ENCODE measurements at regions not wholly inside any gene's neighbourhood (a gene's known extent, or its start where the extent isn't known, plus 50 kb on each side); places are given as distances from the start of the nearest gene placed in this dataset.
A peak's percentile ranks its signal among the peaks of the same experiment; 100 is the strongest.

DNA sequence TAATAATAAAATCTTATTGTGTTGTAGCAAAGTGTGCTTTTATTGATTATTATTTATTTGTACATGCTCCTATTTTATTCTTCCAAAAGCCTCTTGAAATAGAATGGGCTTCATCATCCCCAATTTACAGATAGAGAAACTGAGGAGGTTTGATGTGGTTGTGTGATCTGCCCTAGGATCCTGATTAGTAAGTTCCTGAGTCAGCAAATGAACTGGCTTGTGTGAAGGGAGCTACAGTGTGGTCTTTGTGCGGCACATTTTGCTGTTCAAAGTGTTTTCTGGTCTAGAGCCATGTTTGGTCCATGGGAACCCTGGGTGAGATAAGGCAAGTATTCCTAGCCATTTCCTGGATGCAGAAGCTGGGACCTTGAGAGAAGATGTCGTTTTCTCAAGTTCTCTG is 326.9 kb downstream of the MEIS1 start:
- H3K4me1 Mint-ChIP-seq = no peaks in the 10 kb centered on the region
- H3K9me3 Mint-ChIP-seq = peaks cover 0 to 11% (median 5%) of the 10 kb centered on the region in 7 donors
- H3K27me3 Mint-ChIP-seq = no peaks in the 10 kb centered on the region
- DNase-seq (no peak), ATAC-seq (ENCODE audit: low read depth in 2 of 2) (no peak)
- H3K27ac Mint-ChIP-seq = no peak overlapping the region
- no peak overlapping the region for H3K4me3 Mint-ChIP-seq
- H3K36me3 Mint-ChIP-seq = no peaks in the 10 kb centered on the region

GRCh38 chr2:66762761-66763160 is 327.8 kb downstream of the MEIS1 start:
- no peak overlapping the region for H3K27ac Mint-ChIP-seq
- H3K4me1 Mint-ChIP-seq = no peaks in the 10 kb centered on the region
- ATAC-seq (ENCODE audit: low read depth in 2 of 2) (no peak), DNase-seq (no peak)
- H3K4me3 Mint-ChIP-seq = no peak overlapping the region
- H3K36me3 Mint-ChIP-seq = no peaks in the 10 kb centered on the region
- H3K9me3 Mint-ChIP-seq = peaks cover 0 to 8% (median 3%) of the 10 kb centered on the region in 7 donors
- no peaks in the 10 kb centered on the region for H3K27me3 Mint-ChIP-seq

DNA sequence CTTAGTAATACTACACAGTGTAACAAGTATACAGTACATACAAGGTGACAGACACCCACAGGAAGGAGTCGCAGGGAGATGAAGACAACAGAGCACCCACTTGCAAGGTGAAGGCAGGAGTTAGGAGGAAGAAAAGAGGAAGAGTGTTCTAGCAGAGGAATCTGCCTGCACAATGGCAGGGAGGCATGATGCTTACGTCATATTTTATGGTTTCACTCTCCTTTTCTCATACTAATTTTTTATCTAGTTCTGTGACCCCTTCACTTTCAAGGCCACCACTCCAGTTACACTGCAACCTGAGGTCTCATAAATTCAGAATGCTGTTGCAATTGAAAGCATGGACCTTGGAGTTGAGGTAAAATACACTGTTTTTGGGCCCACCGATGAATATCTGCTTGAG is 331.7 kb downstream of the MEIS1 start:
- Mint-ChIP-seq H3K9me3 (peaks cover 0 to 4% (median 0%) of the 10 kb centered on the region in 7 donors), H3K4me1 (no peaks in the 10 kb centered on the region), H3K27me3 (no peaks in the 10 kb centered on the region), H3K4me3 (no peak overlapping the region), H3K36me3 (no peaks in the 10 kb centered on the region), H3K27ac (no peak overlapping the region)
- ATAC-seq (ENCODE audit: low read depth in 2 of 2) = no peak
- DNase-seq = no peak

- ATAC-seq (ENCODE audit: low read depth in 2 of 2) (no peak), DNase-seq (no peak)
- H3K9me3 Mint-ChIP-seq = no peaks in the 10 kb centered on the region
- no peaks in the 10 kb centered on the region for H3K27me3 Mint-ChIP-seq
- H3K27ac Mint-ChIP-seq = no peak overlapping the region
- H3K4me1 Mint-ChIP-seq = no peaks in the 10 kb centered on the region
- no peak overlapping the region for H3K4me3 Mint-ChIP-seq
- H3K36me3 Mint-ChIP-seq = no peaks in the 10 kb centered on the region
Observed at GRCh38 chr2:66771359-66771976, 336.5 kb downstream of the MEIS1 start.

DNA sequence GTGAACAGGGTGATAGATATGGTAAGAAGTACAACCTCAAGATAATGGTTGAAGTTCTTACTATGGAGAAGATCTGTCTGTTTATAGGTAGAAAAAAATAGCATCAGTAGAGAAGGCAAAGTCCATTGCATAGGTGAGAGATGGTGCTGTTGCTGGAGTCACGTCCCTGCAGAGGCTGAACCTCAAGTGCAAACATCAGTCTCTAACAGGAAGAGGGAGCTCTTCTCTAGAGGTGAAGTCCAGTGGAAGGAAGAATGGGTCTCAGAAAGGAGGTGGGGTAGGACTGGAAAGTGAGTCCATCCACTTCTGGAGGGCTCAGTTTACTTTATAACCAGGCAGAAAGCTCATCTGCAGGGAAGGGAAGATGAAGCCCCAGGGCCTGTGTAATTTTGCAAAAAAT is 337.7 kb downstream of the MEIS1 start:
- H3K27ac Mint-ChIP-seq = no peak overlapping the region
- no peaks in the 10 kb centered on the region for H3K4me1 Mint-ChIP-seq
- no peaks in the 10 kb centered on the region for H3K36me3 Mint-ChIP-seq
- no peak for DNase-seq
- H3K9me3 Mint-ChIP-seq = no peaks in the 10 kb centered on the region
- H3K27me3 Mint-ChIP-seq = no peaks in the 10 kb centered on the region
- H3K4me3 Mint-ChIP-seq = no peak overlapping the region
- ATAC-seq (ENCODE audit: low read depth in 2 of 2) = no peak

GRCh38 chr2:66775730-66776422 is 341.0 kb downstream of the MEIS1 start:
- DNase-seq = no peak
- Mint-ChIP-seq H3K27me3 (peaks cover 0 to 5% (median under 1%) of the 10 kb centered on the region in 3 donors), H3K27ac (no peak overlapping the region), H3K36me3 (no peaks in the 10 kb centered on the region), H3K4me1 (no peaks in the 10 kb centered on the region), H3K4me3 (no peak overlapping the region), H3K9me3 (peaks cover 0 to 2% (median 0%) of the 10 kb centered on the region in 7 donors)
- no peak for ATAC-seq (ENCODE audit: low read depth in 2 of 2)

GRCh38 chr2:66781804-66782203 is 346.9 kb downstream of the MEIS1 start:
- no peaks in the 10 kb centered on the region for H3K4me1 Mint-ChIP-seq
- H3K4me3 Mint-ChIP-seq = no peak overlapping the region
- DNase-seq = no peak
- no peak for ATAC-seq (ENCODE audit: low read depth in 2 of 2)
- no peaks in the 10 kb centered on the region for H3K36me3 Mint-ChIP-seq
- H3K27ac Mint-ChIP-seq = no peak overlapping the region
- H3K27me3 Mint-ChIP-seq = peaks cover 4 to 11% (median 5%) of the 10 kb centered on the region in 3 donors
- H3K9me3 Mint-ChIP-seq = peaks cover 0 to 4% (median 0%) of the 10 kb centered on the region in 7 donors

DNA sequence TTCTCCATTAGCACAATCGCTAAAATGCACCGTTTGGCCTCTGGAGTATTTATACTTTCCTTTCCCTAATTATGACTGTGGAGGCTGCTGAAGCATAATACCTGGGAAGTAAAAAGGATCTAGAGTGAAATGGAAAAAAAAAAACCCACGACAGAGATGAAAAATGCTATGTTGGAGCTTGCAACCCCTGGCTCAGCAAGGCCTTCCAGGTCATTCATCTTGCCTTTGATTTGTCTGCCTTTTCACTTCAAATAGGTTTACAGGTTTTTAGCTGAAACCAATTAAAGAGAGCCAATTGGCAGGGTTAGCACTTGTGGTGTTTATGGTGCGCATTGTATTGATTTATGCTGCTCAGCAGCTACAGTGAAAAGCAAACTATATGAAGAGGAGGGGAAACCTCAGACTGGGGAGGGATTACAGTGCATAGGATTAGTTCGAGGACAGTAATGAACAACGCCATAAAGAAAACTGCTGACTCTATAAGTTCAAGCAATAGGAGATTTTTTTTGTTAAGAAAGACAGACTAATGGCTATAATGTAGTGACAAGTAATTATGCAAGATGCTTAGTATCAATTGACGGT is 347.9 kb downstream of the MEIS1 start:
- Mint-ChIP-seq H3K9me3 (peaks cover 0 to 4% (median 0%) of the 10 kb centered on the region in 7 donors), H3K4me1 (no peaks in the 10 kb centered on the region), H3K4me3 (no peak overlapping the region), H3K36me3 (no peaks in the 10 kb centered on the region), H3K27ac (no peak overlapping the region), H3K27me3 (peaks cover 4 to 11% (median 5%) of the 10 kb centered on the region in 3 donors)
- ATAC-seq (ENCODE audit: low read depth in 2 of 2) = no peak
- no peak for DNase-seq

- H3K27me3 Mint-ChIP-seq = peaks cover 0 to 9% (median 6%) of the 10 kb centered on the region in 3 donors
- no peak overlapping the region for H3K4me3 Mint-ChIP-seq
- H3K36me3 Mint-ChIP-seq = no peaks in the 10 kb centered on the region
- no peaks in the 10 kb centered on the region for H3K4me1 Mint-ChIP-seq
- ATAC-seq (ENCODE audit: low read depth in 2 of 2) (no peak), DNase-seq (no peak)
- H3K9me3 Mint-ChIP-seq = peaks cover 0 to 3% (median 0%) of the 10 kb centered on the region in 7 donors
- no peak overlapping the region for H3K27ac Mint-ChIP-seq
Observed at GRCh38 chr2:66789741-66790140, 354.8 kb downstream of the MEIS1 start.

GRCh38 chr2:66790651-66791181 is 355.8 kb downstream of the MEIS1 start:
- DNase-seq (no peak), ATAC-seq (ENCODE audit: low read depth in 2 of 2) (no peak)
- Mint-ChIP-seq H3K36me3 (no peaks in the 10 kb centered on the region), H3K27me3 (peaks cover 0 to 9% (median 6%) of the 10 kb centered on the region in 3 donors), H3K4me3 (no peak overlapping the region), H3K27ac (peak overlapping the region in 1 of 6 donors; percentile 77), H3K9me3 (no peaks in the 10 kb centered on the region), H3K4me1 (no peaks in the 10 kb centered on the region)

DNA sequence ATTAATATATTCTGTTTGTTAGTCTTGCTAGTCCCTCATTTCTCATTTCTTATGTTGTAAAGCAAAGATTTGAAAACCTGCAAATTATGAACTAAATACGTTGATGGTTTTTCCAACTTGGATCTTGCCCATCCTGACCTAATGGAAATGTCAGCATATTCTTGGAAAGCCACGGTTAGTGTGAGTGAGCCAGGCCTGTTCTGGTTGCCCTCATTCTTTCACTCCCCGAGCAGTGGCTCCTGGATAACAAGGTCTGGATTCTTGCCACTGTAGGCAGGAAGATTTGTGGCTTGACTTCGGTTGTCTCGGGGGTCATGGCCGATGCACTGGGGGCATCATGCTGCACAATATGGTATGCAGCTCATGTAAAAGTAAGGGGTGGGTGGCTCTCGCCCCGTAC is 359.1 kb downstream of the MEIS1 start:
- Mint-ChIP-seq H3K27me3 (peaks cover 0 to 9% (median 6%) of the 10 kb centered on the region in 3 donors), H3K9me3 (peaks cover 2 to 9% (median 4%) of the 10 kb centered on the region in 7 donors), H3K4me1 (no peaks in the 10 kb centered on the region), H3K27ac (no peak overlapping the region), H3K4me3 (peak overlapping the region in 1 of 8 donors; percentile 11), H3K36me3 (no peaks in the 10 kb centered on the region)
- no peak for ATAC-seq (ENCODE audit: low read depth in 2 of 2)
- no peak for DNase-seq

- no peak overlapping the region for H3K27ac Mint-ChIP-seq
- no peak for DNase-seq
- no peak overlapping the region for H3K4me3 Mint-ChIP-seq
- no peaks in the 10 kb centered on the region for H3K36me3 Mint-ChIP-seq
- peaks cover 0 to 9% (median 6%) of the 10 kb centered on the region in 3 donors for H3K27me3 Mint-ChIP-seq
- peaks cover 2 to 9% (median 4%) of the 10 kb centered on the region in 7 donors for H3K9me3 Mint-ChIP-seq
- no peak for ATAC-seq (ENCODE audit: low read depth in 2 of 2)
- no peaks in the 10 kb centered on the region for H3K4me1 Mint-ChIP-seq
Observed at GRCh38 chr2:66794551-66794950, 359.6 kb downstream of the MEIS1 start.

GRCh38 chr2:66802877-66803276 is 368.0 kb downstream of the MEIS1 start:
- ATAC-seq (ENCODE audit: low read depth in 2 of 2) (no peak), DNase-seq (no peak)
- Mint-ChIP-seq H3K4me3 (no peak overlapping the region), H3K27me3 (peaks cover 0 to 5% (median 0%) of the 10 kb centered on the region in 3 donors), H3K36me3 (no peaks in the 10 kb centered on the region), H3K27ac (no peak overlapping the region), H3K4me1 (no peaks in the 10 kb centered on the region), H3K9me3 (peaks cover 2 to 9% (median 3%) of the 10 kb centered on the region in 7 donors)

DNA sequence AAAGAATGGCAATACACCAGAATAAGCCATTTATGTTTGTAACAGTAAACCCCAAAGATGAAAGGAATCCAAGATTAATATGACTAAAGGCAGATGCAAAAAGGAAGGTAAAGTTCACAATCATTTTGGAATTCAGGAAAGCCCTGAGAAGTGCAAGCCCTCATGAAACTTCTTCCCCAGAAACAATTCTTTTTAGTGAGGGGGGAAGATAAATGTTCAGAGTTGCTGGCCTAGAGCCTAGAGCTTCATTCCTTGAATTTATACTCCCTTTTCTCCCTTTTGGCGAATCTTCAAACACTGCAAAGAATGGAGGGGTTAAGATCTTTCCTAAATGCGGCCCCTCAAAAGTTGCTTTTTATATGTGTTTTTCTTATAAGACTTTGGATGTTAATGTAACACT is 368.8 kb downstream of the MEIS1 start:
- Mint-ChIP-seq H3K9me3 (peaks cover 0 to 5% (median 0%) of the 10 kb centered on the region in 7 donors), H3K4me1 (no peaks in the 10 kb centered on the region), H3K4me3 (no peak overlapping the region), H3K36me3 (no peaks in the 10 kb centered on the region), H3K27ac (no peak overlapping the region), H3K27me3 (peaks cover 0 to 5% (median 0%) of the 10 kb centered on the region in 3 donors)
- no peak for ATAC-seq (ENCODE audit: low read depth in 2 of 2)
- no peak for DNase-seq

All from naive B cell (primary cell).